ENCODE measurements at regions not wholly inside any gene's neighbourhood (a gene's known extent, or its start where the extent isn't known, plus 50 kb on each side); places are given as distances from the start of the nearest gene placed in this dataset.

DNA sequence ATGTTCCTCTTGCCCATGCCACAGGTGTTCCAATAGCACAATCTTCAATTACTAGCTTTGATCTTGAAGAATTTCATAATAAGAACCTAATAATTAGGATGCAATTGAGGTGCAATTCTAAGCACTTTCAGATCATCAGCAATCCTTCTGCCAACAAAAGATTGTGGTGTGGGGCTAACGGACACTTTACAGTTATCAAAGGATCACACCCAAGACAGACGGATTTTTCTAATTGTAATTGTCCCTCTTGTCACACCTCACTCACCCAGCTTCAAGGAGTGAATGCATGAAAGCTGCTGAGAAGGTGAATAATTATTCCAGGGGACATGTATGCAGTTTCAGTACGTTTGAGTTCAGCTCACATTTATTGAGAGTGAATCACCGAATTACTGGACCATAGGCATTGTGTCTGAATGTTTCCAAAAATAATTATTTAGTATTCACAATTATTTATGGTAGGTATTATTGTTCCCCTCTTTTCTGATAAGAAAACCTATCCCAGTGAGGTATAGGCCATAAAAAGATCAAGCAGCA lies 438.5 kb upstream of the TRIB2 start:
- H3K4me3 ChIP-seq (ENCODE audit: low read depth in 1 of 3, low read length in 3 of 3), result no peak overlapping the region
- no peaks in the 10 kb centered on the region for H3K9me3 ChIP-seq (ENCODE audit: control insufficient read depth in 2 of 2, insufficient read depth in 1 of 2, low read depth in 1 of 2, low read length in 1 of 2)
- H3K27ac ChIP-seq (ENCODE audit: low read depth in 1 of 3, low read length in 2 of 3), result no peak overlapping the region
- 32 to 71% (median 47%) methylated on average over 4 of the region's 4 CpGs for WGBS, 3 donors
- H3K36me3 ChIP-seq (ENCODE audit: control insufficient read depth in 3 of 3, insufficient read depth in 2 of 3, low read depth in 1 of 3, low read length in 3 of 3), result no peaks in the 10 kb centered on the region
- DNase-seq (no peak), FAIRE-seq (no peak)
- H3K4me1 ChIP-seq (ENCODE audit: control insufficient read depth in 3 of 3, insufficient read depth in 2 of 3, low read depth in 1 of 3, low read length in 2 of 3), result no peaks in the 10 kb centered on the region
- H3K27me3 ChIP-seq (ENCODE audit: control insufficient read depth in 3 of 3, insufficient read depth in 3 of 3, low read length in 3 of 3), result no peaks in the 10 kb centered on the region

DNA sequence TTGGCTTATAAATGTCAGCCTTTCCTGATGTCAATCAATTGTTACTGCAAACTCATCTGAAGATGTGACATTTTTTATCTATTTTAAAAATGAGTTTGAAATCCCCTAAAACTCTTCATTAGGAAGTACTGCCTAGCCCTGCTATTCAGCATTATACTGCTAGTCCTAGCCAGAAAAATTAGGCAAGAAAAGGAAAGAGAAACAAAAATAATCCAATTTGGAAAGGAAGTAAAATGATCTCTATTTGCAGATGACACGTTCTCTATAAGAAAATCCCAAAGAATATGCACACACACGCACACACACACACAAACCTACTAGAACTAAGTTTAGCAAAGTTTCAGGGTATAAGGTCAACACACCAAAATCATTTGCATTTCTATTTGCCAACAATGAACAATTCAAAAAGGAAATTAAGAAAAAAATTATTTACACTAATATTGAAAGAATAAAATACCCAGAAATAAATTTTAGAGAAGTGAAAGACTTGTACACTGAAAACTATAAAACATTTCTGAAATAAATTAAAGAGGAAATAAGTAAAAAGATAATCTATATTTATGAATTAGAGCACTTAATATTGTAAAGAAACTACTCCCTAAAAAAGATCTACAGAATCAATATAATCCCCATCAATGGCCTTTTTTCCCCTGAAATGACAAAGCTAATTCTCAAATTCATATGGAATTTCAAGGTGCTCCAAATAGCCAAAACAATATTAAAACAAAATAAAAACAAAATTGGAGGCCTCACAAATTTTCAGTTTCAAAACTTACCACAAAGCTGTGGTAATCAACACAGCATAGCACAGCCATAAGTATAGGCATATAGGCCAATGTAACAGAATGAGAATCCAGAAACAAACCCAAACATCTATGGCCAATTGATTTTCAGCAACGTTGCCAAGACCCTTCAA lies 433.7 kb upstream of the TRIB2 start:
- no peaks in the 10 kb centered on the region for H3K4me1 ChIP-seq (ENCODE audit: control insufficient read depth in 3 of 3, insufficient read depth in 2 of 3, low read depth in 1 of 3, low read length in 2 of 3)
- no peak overlapping the region for H3K27ac ChIP-seq (ENCODE audit: low read depth in 1 of 3, low read length in 2 of 3)
- no peak for DNase-seq
- no peaks in the 10 kb centered on the region for H3K27me3 ChIP-seq (ENCODE audit: control insufficient read depth in 3 of 3, insufficient read depth in 3 of 3, low read length in 3 of 3)
- peak; percentile 55 for FAIRE-seq
- H3K9me3 ChIP-seq (ENCODE audit: control insufficient read depth in 2 of 2, insufficient read depth in 1 of 2, low read depth in 1 of 2, low read length in 1 of 2), result no peaks in the 10 kb centered on the region
- no peak overlapping the region for H3K4me3 ChIP-seq (ENCODE audit: low read depth in 1 of 3, low read length in 3 of 3)
- H3K36me3 ChIP-seq (ENCODE audit: control insufficient read depth in 3 of 3, insufficient read depth in 2 of 3, low read depth in 1 of 3, low read length in 3 of 3), result no peaks in the 10 kb centered on the region
- WGBS, 3 donors, result 67 to 79% (median 76%) methylated on average over 3 of the region's 3 CpGs

DNA sequence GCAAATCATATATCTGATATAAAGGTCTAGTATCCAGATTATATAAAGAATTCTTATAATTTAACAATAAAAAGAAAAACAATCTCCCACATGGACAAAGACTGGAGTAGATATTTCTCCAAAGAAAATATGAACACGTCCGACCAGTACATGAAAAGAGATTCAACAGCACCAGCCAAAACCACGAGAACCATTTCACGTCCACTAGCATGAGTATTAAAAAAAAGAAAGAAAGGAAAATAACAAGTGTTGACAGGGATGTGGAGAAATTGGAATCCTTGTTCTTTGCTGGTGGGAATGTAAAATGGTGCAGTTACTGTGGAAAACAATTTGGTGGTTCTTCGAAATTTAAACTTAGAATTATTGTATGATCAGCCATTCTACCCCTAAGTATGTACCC lies 432.7 kb upstream of the TRIB2 start:
- H3K4me3 ChIP-seq (ENCODE audit: low read depth in 1 of 3, low read length in 3 of 3), result no peak overlapping the region
- no peak overlapping the region for H3K27ac ChIP-seq (ENCODE audit: low read depth in 1 of 3, low read length in 2 of 3)
- no peaks in the 10 kb centered on the region for H3K27me3 ChIP-seq (ENCODE audit: control insufficient read depth in 3 of 3, insufficient read depth in 3 of 3, low read length in 3 of 3)
- DNase-seq (no peak), FAIRE-seq (no peak)
- H3K4me1 ChIP-seq (ENCODE audit: control insufficient read depth in 3 of 3, insufficient read depth in 2 of 3, low read depth in 1 of 3, low read length in 2 of 3), result no peaks in the 10 kb centered on the region
- no peaks in the 10 kb centered on the region for H3K9me3 ChIP-seq (ENCODE audit: control insufficient read depth in 2 of 2, insufficient read depth in 1 of 2, low read depth in 1 of 2, low read length in 1 of 2)
- H3K36me3 ChIP-seq (ENCODE audit: control insufficient read depth in 3 of 3, insufficient read depth in 2 of 3, low read depth in 1 of 3, low read length in 3 of 3), result no peaks in the 10 kb centered on the region
- 89 to 96% (median 95%) methylated on average over 5 of the region's 5 CpGs for WGBS, 3 donors

DNA sequence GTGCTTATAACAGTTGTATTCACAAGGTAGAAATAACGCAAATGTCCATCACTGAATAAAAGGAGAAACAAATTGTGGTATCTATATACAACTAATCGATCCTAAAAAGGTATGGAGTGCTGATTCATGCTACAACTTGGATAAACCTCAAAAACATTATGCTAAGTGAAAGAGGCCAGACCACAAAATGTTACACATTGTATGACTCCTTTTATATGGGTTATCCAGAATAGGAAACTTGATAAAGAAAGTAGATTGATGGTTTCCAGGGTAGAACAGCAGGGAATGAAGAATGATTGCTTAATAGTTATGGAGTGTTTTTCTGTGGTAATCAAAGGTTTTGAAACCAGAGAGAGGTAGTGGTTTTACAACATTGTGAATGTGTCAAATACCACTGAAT lies 432.2 kb upstream of the TRIB2 start:
- FAIRE-seq, result no peak
- H3K4me3 ChIP-seq (ENCODE audit: low read depth in 1 of 3, low read length in 3 of 3), result no peak overlapping the region
- H3K36me3 ChIP-seq (ENCODE audit: control insufficient read depth in 3 of 3, insufficient read depth in 2 of 3, low read depth in 1 of 3, low read length in 3 of 3), result no peaks in the 10 kb centered on the region
- H3K27ac ChIP-seq (ENCODE audit: low read depth in 1 of 3, low read length in 2 of 3), result no peak overlapping the region
- no peaks in the 10 kb centered on the region for H3K4me1 ChIP-seq (ENCODE audit: control insufficient read depth in 3 of 3, insufficient read depth in 2 of 3, low read depth in 1 of 3, low read length in 2 of 3)
- H3K27me3 ChIP-seq (ENCODE audit: control insufficient read depth in 3 of 3, insufficient read depth in 3 of 3, low read length in 3 of 3), result no peaks in the 10 kb centered on the region
- no peak for DNase-seq
- WGBS, 3 donors, result 73 to 82% (median 75%) methylated on average over 2 of the region's 2 CpGs
- no peaks in the 10 kb centered on the region for H3K9me3 ChIP-seq (ENCODE audit: control insufficient read depth in 2 of 2, insufficient read depth in 1 of 2, low read depth in 1 of 2, low read length in 1 of 2)

DNA sequence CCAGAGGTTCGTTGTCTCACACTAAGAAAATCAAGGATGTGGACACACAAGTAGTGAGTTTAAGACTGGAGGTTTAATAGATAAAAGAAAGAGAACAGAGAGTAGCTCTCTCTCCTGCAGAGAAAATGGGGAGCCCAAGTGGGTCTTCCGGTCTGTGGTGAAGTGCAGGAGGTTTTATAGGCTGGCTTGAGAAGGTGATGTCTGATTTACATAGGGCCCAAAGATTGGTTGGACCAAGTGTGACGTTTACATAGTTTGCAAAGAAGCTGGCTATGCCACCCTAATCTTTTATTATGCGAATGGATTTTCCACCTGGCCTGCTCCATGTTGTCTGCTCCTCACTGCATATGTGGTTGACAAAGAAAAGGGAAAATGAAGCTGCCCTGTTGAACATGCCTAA lies 430.4 kb upstream of the TRIB2 start:
- WGBS, 3 donors, result 82 to 95% (median 87%) methylated on average over 4 of the region's 4 CpGs
- no peaks in the 10 kb centered on the region for H3K9me3 ChIP-seq (ENCODE audit: control insufficient read depth in 2 of 2, insufficient read depth in 1 of 2, low read depth in 1 of 2, low read length in 1 of 2)
- DNase-seq (no peak), FAIRE-seq (no peak)
- H3K36me3 ChIP-seq (ENCODE audit: control insufficient read depth in 3 of 3, insufficient read depth in 2 of 3, low read depth in 1 of 3, low read length in 3 of 3), result no peaks in the 10 kb centered on the region
- no peak overlapping the region for H3K27ac ChIP-seq (ENCODE audit: low read depth in 1 of 3, low read length in 2 of 3)
- no peaks in the 10 kb centered on the region for H3K27me3 ChIP-seq (ENCODE audit: control insufficient read depth in 3 of 3, insufficient read depth in 3 of 3, low read length in 3 of 3)
- no peaks in the 10 kb centered on the region for H3K4me1 ChIP-seq (ENCODE audit: control insufficient read depth in 3 of 3, insufficient read depth in 2 of 3, low read depth in 1 of 3, low read length in 2 of 3)
- no peak overlapping the region for H3K4me3 ChIP-seq (ENCODE audit: low read depth in 1 of 3, low read length in 3 of 3)

DNA sequence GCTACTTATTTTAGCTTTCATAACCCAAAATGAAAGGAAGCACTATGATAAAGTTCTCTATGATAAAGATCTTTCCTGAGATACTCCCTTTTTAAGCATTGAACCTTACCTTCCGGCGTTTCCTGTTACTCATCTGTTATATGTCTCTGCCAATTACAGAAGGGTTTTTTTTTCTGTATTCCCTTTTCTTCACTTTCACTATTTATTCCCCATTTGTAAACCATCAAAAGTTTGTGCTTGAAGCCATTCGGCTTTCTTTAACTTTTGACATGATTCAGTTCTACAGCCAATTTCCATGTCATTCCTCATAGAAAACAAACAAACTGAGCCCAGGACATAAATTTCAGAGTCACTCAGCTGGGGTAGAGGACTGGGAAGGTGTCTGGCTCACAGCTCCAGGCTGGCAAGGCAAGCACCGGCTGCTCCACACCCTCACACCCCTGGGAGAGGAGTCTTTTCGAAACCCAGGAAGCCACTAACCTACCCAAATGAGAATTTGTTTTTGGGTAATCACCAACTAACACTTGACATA lies 429.4 kb upstream of the TRIB2 start:
- H3K4me3 ChIP-seq (ENCODE audit: low read depth in 1 of 3, low read length in 3 of 3), result no peak overlapping the region
- no peaks in the 10 kb centered on the region for H3K36me3 ChIP-seq (ENCODE audit: control insufficient read depth in 3 of 3, insufficient read depth in 2 of 3, low read depth in 1 of 3, low read length in 3 of 3)
- H3K4me1 ChIP-seq (ENCODE audit: control insufficient read depth in 3 of 3, insufficient read depth in 2 of 3, low read depth in 1 of 3, low read length in 2 of 3), result no peaks in the 10 kb centered on the region
- H3K27me3 ChIP-seq (ENCODE audit: control insufficient read depth in 3 of 3, insufficient read depth in 3 of 3, low read length in 3 of 3), result no peaks in the 10 kb centered on the region
- DNase-seq, result no peak
- FAIRE-seq, result no peak
- 42 to 60% (median 43%) methylated on average over 5 of the region's 5 CpGs for WGBS, 3 donors
- no peak overlapping the region for H3K27ac ChIP-seq (ENCODE audit: low read depth in 1 of 3, low read length in 2 of 3)
- no peaks in the 10 kb centered on the region for H3K9me3 ChIP-seq (ENCODE audit: control insufficient read depth in 2 of 2, insufficient read depth in 1 of 2, low read depth in 1 of 2, low read length in 1 of 2)

DNA sequence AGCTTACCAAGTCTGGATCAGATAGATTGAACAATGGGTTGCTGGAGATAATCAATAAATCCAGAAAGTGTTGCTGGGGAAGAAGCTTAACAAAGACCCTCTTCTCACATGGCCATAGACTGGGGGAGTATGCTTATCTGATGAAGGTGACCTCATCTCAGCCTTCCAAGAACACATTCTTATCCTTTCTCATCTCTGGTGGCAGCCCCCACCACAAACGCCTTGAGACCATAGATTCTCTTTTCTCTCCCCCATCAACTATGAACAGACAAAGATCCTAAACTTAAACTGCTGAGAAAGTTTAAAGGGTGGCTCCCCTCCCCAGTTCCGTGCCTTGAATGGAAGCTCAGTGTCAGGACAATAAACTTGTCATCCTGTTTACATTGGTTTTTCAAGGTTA lies 428.7 kb upstream of the TRIB2 start:
- WGBS, 3 donors, result 22 to 57% (median 37%) methylated on average over 2 of the region's 2 CpGs
- H3K4me1 ChIP-seq (ENCODE audit: control insufficient read depth in 3 of 3, insufficient read depth in 2 of 3, low read depth in 1 of 3, low read length in 2 of 3), result no peaks in the 10 kb centered on the region
- FAIRE-seq (no peak), DNase-seq (no peak)
- no peaks in the 10 kb centered on the region for H3K27me3 ChIP-seq (ENCODE audit: control insufficient read depth in 3 of 3, insufficient read depth in 3 of 3, low read length in 3 of 3)
- no peaks in the 10 kb centered on the region for H3K9me3 ChIP-seq (ENCODE audit: control insufficient read depth in 2 of 2, insufficient read depth in 1 of 2, low read depth in 1 of 2, low read length in 1 of 2)
- H3K36me3 ChIP-seq (ENCODE audit: control insufficient read depth in 3 of 3, insufficient read depth in 2 of 3, low read depth in 1 of 3, low read length in 3 of 3), result no peaks in the 10 kb centered on the region
- no peak overlapping the region for H3K4me3 ChIP-seq (ENCODE audit: low read depth in 1 of 3, low read length in 3 of 3)
- H3K27ac ChIP-seq (ENCODE audit: low read depth in 1 of 3, low read length in 2 of 3), result no peak overlapping the region

DNA sequence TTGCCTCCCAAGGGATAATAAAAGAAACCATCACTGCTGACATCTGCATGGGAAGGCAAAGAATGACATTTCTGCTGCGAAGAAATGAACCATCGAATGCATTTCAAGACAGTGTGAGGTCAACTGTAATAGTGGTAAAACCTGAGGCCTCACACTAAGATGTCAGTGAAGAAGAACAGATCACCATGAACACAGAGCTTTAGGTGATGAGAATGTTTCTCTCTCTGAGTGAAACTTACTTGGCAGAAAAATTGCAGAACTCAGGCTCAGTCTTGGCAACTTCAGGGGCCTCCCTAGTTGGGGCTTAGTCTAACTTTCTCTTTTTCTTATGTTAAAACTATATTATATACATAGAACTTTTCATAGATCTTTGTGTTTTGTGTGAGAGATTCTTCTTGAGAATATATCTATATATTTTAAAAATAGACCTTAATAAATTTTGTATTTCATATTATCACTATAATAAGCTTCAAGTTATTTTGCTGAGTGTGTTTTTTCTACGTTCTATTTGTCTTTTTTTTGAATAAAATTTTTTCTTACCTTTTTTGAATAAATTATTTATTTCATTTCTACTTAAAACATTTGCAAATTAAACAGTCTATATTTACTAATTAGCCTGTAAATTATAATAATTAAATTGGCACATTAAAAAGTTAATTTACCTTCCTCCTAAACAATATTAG lies 427.5 kb upstream of the TRIB2 start:
- DNase-seq, result no peak
- no peaks in the 10 kb centered on the region for H3K27me3 ChIP-seq (ENCODE audit: control insufficient read depth in 3 of 3, insufficient read depth in 3 of 3, low read length in 3 of 3)
- no peaks in the 10 kb centered on the region for H3K4me1 ChIP-seq (ENCODE audit: control insufficient read depth in 3 of 3, insufficient read depth in 2 of 3, low read depth in 1 of 3, low read length in 2 of 3)
- FAIRE-seq, result peak; percentile 89
- no peak overlapping the region for H3K4me3 ChIP-seq (ENCODE audit: low read depth in 1 of 3, low read length in 3 of 3)
- no peaks in the 10 kb centered on the region for H3K36me3 ChIP-seq (ENCODE audit: control insufficient read depth in 3 of 3, insufficient read depth in 2 of 3, low read depth in 1 of 3, low read length in 3 of 3)
- no peaks in the 10 kb centered on the region for H3K9me3 ChIP-seq (ENCODE audit: control insufficient read depth in 2 of 2, insufficient read depth in 1 of 2, low read depth in 1 of 2, low read length in 1 of 2)
- WGBS, 3 donors, result 86 to 94% (median 93%) methylated on average over 3 of the region's 3 CpGs
- no peak overlapping the region for H3K27ac ChIP-seq (ENCODE audit: low read depth in 1 of 3, low read length in 2 of 3)
